ENCODE measurements at regions not wholly inside any gene's neighbourhood (a gene's known extent, or its start where the extent isn't known, plus 50 kb on each side); places are given as distances from the start of the nearest gene placed in this dataset.

GRCh38 chr5:97443740-97444139, 260.7 kb upstream of the RIOK2 start:
- DNase-seq (ENCODE audit: low read depth in 1 of 2, low spot score in 1 of 2) = no peak

GRCh38 chr5:97449172-97449571, 266.1 kb upstream of the RIOK2 start:
- H3K4me3 ChIP-seq (replicated peaks; ENCODE audit: insufficient read depth, low read length) = no peak overlapping the region
- H3K27ac ChIP-seq (replicated peaks) = no peak overlapping the region
- no peaks in the 10 kb centered on the region for H3K27me3 ChIP-seq (ENCODE audit: insufficient read depth, poor library complexity, severe bottlenecking)
- TF ChIP-seq, protein P1, sequence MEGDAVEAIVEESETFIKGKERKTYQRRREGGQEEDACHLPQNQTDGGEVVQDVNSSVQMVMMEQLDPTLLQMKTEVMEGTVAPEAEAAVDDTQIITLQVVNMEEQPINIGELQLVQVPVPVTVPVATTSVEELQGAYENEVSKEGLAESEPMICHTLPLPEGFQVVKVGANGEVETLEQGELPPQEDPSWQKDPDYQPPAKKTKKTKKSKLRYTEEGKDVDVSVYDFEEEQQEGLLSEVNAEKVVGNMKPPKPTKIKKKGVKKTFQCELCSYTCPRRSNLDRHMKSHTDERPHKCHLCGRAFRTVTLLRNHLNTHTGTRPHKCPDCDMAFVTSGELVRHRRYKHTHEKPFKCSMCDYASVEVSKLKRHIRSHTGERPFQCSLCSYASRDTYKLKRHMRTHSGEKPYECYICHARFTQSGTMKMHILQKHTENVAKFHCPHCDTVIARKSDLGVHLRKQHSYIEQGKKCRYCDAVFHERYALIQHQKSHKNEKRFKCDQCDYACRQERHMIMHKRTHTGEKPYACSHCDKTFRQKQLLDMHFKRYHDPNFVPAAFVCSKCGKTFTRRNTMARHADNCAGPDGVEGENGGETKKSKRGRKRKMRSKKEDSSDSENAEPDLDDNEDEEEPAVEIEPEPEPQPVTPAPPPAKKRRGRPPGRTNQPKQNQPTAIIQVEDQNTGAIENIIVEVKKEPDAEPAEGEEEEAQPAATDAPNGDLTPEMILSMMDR (IDR thresholded peaks at IDR 0.05; ENCODE audit: insufficient read depth, low read length) = no peak
- TF ChIP-seq, protein P2, sequence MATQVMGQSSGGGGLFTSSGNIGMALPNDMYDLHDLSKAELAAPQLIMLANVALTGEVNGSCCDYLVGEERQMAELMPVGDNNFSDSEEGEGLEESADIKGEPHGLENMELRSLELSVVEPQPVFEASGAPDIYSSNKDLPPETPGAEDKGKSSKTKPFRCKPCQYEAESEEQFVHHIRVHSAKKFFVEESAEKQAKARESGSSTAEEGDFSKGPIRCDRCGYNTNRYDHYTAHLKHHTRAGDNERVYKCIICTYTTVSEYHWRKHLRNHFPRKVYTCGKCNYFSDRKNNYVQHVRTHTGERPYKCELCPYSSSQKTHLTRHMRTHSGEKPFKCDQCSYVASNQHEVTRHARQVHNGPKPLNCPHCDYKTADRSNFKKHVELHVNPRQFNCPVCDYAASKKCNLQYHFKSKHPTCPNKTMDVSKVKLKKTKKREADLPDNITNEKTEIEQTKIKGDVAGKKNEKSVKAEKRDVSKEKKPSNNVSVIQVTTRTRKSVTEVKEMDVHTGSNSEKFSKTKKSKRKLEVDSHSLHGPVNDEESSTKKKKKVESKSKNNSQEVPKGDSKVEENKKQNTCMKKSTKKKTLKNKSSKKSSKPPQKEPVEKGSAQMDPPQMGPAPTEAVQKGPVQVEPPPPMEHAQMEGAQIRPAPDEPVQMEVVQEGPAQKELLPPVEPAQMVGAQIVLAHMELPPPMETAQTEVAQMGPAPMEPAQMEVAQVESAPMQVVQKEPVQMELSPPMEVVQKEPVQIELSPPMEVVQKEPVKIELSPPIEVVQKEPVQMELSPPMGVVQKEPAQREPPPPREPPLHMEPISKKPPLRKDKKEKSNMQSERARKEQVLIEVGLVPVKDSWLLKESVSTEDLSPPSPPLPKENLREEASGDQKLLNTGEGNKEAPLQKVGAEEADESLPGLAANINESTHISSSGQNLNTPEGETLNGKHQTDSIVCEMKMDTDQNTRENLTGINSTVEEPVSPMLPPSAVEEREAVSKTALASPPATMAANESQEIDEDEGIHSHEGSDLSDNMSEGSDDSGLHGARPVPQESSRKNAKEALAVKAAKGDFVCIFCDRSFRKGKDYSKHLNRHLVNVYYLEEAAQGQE (IDR thresholded peaks at IDR 0.05; ENCODE audit: insufficient replicate concordance, low read depth) = no peak
- TF ChIP-seq POLR2AphosphoS5 (IDR thresholded peaks at IDR 0.05; ENCODE audit: low read depth) = no peak
- TF ChIP-seq SPI1 (IDR thresholded peaks at IDR 0.05; ENCODE audit: borderline replicate concordance, low read depth) = no peak
- TF ChIP-seq GABPA (IDR thresholded peaks at IDR 0.05; ENCODE audit: low read depth) = no peak
- no peak for DNase-seq (ENCODE audit: low read depth in 1 of 2, low spot score in 1 of 2)

More at GRCh38 chr5:97443740-97444139, 260.7 kb upstream of the RIOK2 start:
- Histone ChIP-seq H3K27me3 (ENCODE audit: insufficient read depth, poor library complexity, severe bottlenecking) (no peaks in the 10 kb centered on the region), H3K27ac (replicated peaks) (no peak overlapping the region), H3K4me3 (replicated peaks; ENCODE audit: insufficient read depth, low read length) (no peak overlapping the region)
- TF ChIP-seq POLR2AphosphoS5 (IDR thresholded peaks at IDR 0.05; ENCODE audit: low read depth) = no peak

- Histone ChIP-seq H3K27me3 (ENCODE audit: insufficient read depth, poor library complexity, severe bottlenecking) (no peaks in the 10 kb centered on the region), H3K27ac (replicated peaks) (no peak overlapping the region), H3K4me3 (replicated peaks; ENCODE audit: insufficient read depth, low read length) (no peak overlapping the region)
- TF ChIP-seq, protein P2 (IDR thresholded peaks at IDR 0.05; ENCODE audit: insufficient replicate concordance, low read depth) = no peak
- TF ChIP-seq POLR2AphosphoS5 (IDR thresholded peaks at IDR 0.05; ENCODE audit: low read depth) = no peak
- TF ChIP-seq SPI1 (IDR thresholded peaks at IDR 0.05; ENCODE audit: borderline replicate concordance, low read depth) = no peak
- TF ChIP-seq GABPA (IDR thresholded peaks at IDR 0.05; ENCODE audit: low read depth) = no peak
- TF ChIP-seq, protein P1 (IDR thresholded peaks at IDR 0.05; ENCODE audit: insufficient read depth, low read length) = no peak
- DNase-seq (ENCODE audit: low read depth in 1 of 2, low spot score in 1 of 2) = no peak
These were observed 269.6 kb upstream of the RIOK2 start for GRCh38 chr5:97452646-97453045.

DNA sequence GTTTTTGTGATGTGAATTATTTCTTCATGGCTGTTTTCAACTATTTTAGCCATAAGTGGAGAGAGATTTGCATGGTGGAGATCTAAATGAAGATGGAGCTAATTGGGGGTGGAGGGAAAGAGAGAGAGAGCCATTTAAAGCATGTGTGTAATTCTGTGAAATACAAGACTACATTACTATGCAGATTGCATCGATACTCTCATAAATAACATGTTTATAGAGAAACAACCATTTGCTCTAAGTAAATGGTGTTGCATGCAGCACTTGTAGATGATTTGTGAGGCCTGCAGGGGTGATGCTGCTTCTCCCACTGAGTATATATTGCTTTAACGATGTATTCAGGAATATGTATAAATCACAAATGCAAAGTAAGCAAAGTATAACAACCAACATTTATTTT, 270.2 kb upstream of the RIOK2 start:
- no peak for DNase-seq (ENCODE audit: low read depth in 1 of 2, low spot score in 1 of 2)
- H3K27me3 ChIP-seq (ENCODE audit: insufficient read depth, poor library complexity, severe bottlenecking) = no peaks in the 10 kb centered on the region
- H3K4me3 ChIP-seq (replicated peaks; ENCODE audit: insufficient read depth, low read length) = no peak overlapping the region
- TF ChIP-seq, protein P1 (IDR thresholded peaks at IDR 0.05; ENCODE audit: insufficient read depth, low read length) = no peak
- TF ChIP-seq SPI1 (IDR thresholded peaks at IDR 0.05; ENCODE audit: borderline replicate concordance, low read depth) (no peak), GABPA (IDR thresholded peaks at IDR 0.05; ENCODE audit: low read depth) (no peak), POLR2AphosphoS5 (IDR thresholded peaks at IDR 0.05; ENCODE audit: low read depth) (no peak)
- TF ChIP-seq, protein P2 (IDR thresholded peaks at IDR 0.05; ENCODE audit: insufficient replicate concordance, low read depth) = no peak
- no peak overlapping the region for H3K27ac ChIP-seq (replicated peaks)
